ENCODE measurements at regions not wholly inside any gene's neighbourhood (a gene's known extent, or its start where the extent isn't known, plus 50 kb on each side); places are given as distances from the start of the nearest gene placed in this dataset.

DNA sequence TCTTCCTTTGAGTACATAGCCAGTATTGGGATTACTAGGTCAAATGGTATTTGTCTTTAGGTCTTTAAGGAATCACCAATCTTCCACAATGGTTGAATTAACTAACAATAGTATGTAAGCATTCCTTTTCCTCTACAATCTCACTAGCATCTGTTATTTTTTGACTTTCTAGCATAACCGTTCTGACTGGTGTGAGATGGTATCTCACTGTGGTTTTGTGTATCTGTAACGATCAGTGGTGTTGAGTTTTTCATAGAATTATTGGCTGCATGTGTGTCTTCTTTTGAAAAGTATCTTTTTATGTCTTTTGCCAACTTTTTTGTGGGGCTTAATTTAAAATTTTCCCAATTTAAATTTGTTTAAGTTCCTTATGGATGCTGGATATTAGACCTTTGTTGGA lies 81.5 kb upstream of the ASTN2 start:
- BruUV-seq (replicated peaks), result no TSS peak
- Histone ChIP-seq H3K4me2 (ENCODE audit: control insufficient read depth, insufficient read depth) (no peak overlapping the region), H4K20me1 (ENCODE audit: control insufficient read depth, insufficient read depth) (no peaks in the 10 kb centered on the region), H3K27ac (ENCODE audit: control insufficient read depth, insufficient read depth) (no peak overlapping the region), H2AFZ (ENCODE audit: control insufficient read depth, low read depth, low read length) (no peak overlapping the region), H3K36me3 (ENCODE audit: control insufficient read depth in 2 of 2, insufficient read depth in 2 of 2, low read length in 1 of 2) (no peaks in the 10 kb centered on the region), H3K4me3 (no peak overlapping the region), H3K9ac (ENCODE audit: control insufficient read depth, insufficient read depth, low read length) (no peak overlapping the region), H3K4me1 (ENCODE audit: control insufficient read depth, insufficient read depth, low read length) (no peaks in the 10 kb centered on the region), H3K9me3 (replicated peaks; ENCODE audit: control insufficient read depth, insufficient read depth, low read length) (no peaks in the 10 kb centered on the region), H3K79me2 (ENCODE audit: control insufficient read depth, insufficient read depth, low read length) (no peaks in the 10 kb centered on the region), H3K27me3 (replicated peaks in 1 of 2; ENCODE audit: control insufficient read depth in 2 of 2, insufficient read depth in 2 of 2, low read length in 1 of 2) (no peaks in the 10 kb centered on the region)
- ChIA-PET POLR2A (no interaction called here), CTCF (no interaction called here), SMC1A (ENCODE audit: uncharacterized antibody, unreplicated experiment) (no interaction called here), RAD21 (ENCODE audit: unreplicated experiment) (no interaction called here)
- in situ Hi-C loops (cut with MboI) (no loop called here), intact Hi-C loops (cut with micrococcal nuclease; ENCODE audit: unreplicated experiment) (no loop called here)
- DNase-seq (ENCODE audit: low read depth, low spot score) (no peak), FAIRE-seq (no peak), ATAC-seq (no peak)
- 3% methylated on average over 2 of the region's 2 CpGs for WGBS (ENCODE audit: insufficient coverage, insufficient replicate concordance, low lambda C conversion rate, missing lambda C conversion rate)
- TF ChIP-seq, protein P1, sequence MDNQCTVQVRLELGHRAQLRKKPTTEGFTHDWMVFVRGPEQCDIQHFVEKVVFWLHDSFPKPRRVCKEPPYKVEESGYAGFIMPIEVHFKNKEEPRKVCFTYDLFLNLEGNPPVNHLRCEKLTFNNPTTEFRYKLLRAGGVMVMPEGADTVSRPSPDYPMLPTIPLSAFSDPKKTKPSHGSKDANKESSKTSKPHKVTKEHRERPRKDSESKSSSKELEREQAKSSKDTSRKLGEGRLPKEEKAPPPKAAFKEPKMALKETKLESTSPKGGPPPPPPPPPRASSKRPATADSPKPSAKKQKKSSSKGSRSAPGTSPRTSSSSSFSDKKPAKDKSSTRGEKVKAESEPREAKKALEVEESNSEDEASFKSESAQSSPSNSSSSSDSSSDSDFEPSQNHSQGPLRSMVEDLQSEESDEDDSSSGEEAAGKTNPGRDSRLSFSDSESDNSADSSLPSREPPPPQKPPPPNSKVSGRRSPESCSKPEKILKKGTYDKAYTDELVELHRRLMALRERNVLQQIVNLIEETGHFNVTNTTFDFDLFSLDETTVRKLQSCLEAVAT (IDR thresholded peaks at IDR 0.05), result no peak
- TF ChIP-seq BHLHE40 (IDR thresholded peaks at IDR 0.05; ENCODE audit: borderline replicate concordance in 1 of 2, low read depth in 2 of 2, low read length in 1 of 2) (no peak), SMARCA5 (IDR thresholded peaks at IDR 0.05) (no peak), SIX5 (IDR thresholded peaks at IDR 0.05; ENCODE audit: low read depth, low read length, severe bottlenecking) (no peak), EP300 (IDR thresholded peaks at IDR 0.05; ENCODE audit: borderline replicate concordance in 1 of 2, control insufficient read depth in 1 of 2, low read depth in 2 of 2, low read length in 2 of 2) (no peak), GATAD2B (conservative IDR thresholded peaks at IDR 0.05; ENCODE audit: low read depth) (no peak), PAX5 (IDR thresholded peaks at IDR 0.05; ENCODE audit: borderline replicate concordance, low read depth, low read length) (no peak), YBX1 (IDR thresholded peaks at IDR 0.05) (no peak), NRF1 (conservative IDR thresholded peaks at IDR 0.05; ENCODE audit: low read depth, low read length) (no peak), SMAD5 (IDR thresholded peaks at IDR 0.05; ENCODE audit: low read depth) (no peak), CREM (IDR thresholded peaks at IDR 0.05; ENCODE audit: low read depth) (no peak), KDM1A (IDR thresholded peaks at IDR 0.05; ENCODE audit: borderline replicate concordance) (no peak)
- TF ChIP-seq, protein P2, sequence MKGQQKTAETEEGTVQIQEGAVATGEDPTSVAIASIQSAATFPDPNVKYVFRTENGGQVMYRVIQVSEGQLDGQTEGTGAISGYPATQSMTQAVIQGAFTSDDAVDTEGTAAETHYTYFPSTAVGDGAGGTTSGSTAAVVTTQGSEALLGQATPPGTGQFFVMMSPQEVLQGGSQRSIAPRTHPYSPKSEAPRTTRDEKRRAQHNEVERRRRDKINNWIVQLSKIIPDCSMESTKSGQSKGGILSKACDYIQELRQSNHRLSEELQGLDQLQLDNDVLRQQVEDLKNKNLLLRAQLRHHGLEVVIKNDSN (IDR thresholded peaks at IDR 0.05; ENCODE audit: borderline replicate concordance, extremely low read length, insufficient read depth, low read depth, low read length), result no peak
- TF ChIP-seq, protein P3, sequence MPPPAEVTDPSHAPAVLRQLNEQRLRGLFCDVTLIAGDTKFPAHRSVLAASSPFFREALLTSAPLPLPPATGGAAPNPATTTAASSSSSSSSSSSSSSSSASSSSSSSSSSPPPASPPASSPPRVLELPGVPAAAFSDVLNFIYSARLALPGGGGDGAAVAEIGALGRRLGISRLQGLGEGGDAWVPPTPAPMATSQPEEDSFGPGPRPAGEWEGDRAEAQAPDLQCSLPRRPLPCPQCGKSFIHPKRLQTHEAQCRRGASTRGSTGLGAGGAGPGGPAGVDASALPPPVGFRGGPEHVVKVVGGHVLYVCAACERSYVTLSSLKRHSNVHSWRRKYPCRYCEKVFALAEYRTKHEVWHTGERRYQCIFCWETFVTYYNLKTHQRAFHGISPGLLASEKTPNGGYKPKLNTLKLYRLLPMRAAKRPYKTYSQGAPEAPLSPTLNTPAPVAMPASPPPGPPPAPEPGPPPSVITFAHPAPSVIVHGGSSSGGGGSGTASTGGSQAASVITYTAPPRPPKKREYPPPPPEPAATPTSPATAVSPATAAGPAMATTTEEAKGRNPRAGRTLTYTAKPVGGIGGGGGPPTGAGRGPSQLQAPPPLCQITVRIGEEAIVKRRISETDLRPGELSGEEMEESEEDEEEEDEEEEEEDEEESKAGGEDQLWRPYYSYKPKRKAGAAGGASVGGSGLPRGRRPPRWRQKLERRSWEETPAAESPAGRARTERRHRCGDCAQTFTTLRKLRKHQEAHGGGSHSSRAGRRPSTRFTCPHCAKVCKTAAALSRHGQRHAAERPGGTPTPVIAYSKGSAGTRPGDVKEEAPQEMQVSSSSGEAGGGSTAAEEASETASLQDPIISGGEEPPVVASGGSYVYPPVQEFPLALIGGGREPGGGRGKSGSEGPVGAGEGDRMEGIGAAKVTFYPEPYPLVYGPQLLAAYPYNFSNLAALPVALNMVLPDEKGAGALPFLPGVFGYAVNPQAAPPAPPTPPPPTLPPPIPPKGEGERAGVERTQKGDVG (CRISPR knock-in tag; IDR thresholded peaks at IDR 0.05), result no peak
